H1 (cell line): ENCODE measurements at regions not wholly inside any gene's neighbourhood (a gene's known extent, or its start where the extent isn't known, plus 50 kb on each side); places are given as distances from the start of the nearest gene placed in this dataset.

Experiments
- GABPA ChIP-seq: IDR thresholded peaks from 2 replicates; pipeline ENCODE4 v1.6.1; 2011; ENCODE audit warnings: mild to moderate bottlenecking, low read length, moderate library complexity, borderline replicate concordance; ENCODE audit not compliant: insufficient read depth
- TF ChIP-seq, protein P1 (sequence below): fragments of 300-600 bp; sonication (generic); IDR thresholded peaks from 2 replicates; pipeline ENCODE4 v1.7.1; 2012; ENCODE audit warnings: low read length, moderate library complexity, mild to moderate bottlenecking, inconsistent platforms; ENCODE audit not compliant: insufficient replicate concordance

DNA sequence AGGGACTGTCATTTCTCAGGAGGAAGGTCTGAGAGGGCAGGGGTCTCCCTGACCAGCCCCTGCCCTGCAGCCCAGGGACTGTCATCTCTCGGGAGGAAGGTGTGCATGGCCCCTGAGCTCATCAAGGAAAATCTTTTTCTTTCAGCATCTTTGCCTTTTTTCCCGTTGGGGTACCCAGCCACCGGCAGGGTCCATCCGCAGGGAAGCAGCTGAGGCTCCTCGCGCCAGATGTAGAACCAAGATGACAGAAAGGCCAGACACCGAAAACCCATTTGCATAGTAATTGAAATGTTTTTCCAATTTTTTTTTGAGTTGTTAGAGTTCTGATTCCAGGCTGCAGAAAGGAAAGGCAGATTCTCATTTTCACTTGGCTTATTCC, 613.9 kb downstream of the TBC1D22A start (continued):
- TF ChIP-seq GABPA = no peak
- TF ChIP-seq, protein P1, sequence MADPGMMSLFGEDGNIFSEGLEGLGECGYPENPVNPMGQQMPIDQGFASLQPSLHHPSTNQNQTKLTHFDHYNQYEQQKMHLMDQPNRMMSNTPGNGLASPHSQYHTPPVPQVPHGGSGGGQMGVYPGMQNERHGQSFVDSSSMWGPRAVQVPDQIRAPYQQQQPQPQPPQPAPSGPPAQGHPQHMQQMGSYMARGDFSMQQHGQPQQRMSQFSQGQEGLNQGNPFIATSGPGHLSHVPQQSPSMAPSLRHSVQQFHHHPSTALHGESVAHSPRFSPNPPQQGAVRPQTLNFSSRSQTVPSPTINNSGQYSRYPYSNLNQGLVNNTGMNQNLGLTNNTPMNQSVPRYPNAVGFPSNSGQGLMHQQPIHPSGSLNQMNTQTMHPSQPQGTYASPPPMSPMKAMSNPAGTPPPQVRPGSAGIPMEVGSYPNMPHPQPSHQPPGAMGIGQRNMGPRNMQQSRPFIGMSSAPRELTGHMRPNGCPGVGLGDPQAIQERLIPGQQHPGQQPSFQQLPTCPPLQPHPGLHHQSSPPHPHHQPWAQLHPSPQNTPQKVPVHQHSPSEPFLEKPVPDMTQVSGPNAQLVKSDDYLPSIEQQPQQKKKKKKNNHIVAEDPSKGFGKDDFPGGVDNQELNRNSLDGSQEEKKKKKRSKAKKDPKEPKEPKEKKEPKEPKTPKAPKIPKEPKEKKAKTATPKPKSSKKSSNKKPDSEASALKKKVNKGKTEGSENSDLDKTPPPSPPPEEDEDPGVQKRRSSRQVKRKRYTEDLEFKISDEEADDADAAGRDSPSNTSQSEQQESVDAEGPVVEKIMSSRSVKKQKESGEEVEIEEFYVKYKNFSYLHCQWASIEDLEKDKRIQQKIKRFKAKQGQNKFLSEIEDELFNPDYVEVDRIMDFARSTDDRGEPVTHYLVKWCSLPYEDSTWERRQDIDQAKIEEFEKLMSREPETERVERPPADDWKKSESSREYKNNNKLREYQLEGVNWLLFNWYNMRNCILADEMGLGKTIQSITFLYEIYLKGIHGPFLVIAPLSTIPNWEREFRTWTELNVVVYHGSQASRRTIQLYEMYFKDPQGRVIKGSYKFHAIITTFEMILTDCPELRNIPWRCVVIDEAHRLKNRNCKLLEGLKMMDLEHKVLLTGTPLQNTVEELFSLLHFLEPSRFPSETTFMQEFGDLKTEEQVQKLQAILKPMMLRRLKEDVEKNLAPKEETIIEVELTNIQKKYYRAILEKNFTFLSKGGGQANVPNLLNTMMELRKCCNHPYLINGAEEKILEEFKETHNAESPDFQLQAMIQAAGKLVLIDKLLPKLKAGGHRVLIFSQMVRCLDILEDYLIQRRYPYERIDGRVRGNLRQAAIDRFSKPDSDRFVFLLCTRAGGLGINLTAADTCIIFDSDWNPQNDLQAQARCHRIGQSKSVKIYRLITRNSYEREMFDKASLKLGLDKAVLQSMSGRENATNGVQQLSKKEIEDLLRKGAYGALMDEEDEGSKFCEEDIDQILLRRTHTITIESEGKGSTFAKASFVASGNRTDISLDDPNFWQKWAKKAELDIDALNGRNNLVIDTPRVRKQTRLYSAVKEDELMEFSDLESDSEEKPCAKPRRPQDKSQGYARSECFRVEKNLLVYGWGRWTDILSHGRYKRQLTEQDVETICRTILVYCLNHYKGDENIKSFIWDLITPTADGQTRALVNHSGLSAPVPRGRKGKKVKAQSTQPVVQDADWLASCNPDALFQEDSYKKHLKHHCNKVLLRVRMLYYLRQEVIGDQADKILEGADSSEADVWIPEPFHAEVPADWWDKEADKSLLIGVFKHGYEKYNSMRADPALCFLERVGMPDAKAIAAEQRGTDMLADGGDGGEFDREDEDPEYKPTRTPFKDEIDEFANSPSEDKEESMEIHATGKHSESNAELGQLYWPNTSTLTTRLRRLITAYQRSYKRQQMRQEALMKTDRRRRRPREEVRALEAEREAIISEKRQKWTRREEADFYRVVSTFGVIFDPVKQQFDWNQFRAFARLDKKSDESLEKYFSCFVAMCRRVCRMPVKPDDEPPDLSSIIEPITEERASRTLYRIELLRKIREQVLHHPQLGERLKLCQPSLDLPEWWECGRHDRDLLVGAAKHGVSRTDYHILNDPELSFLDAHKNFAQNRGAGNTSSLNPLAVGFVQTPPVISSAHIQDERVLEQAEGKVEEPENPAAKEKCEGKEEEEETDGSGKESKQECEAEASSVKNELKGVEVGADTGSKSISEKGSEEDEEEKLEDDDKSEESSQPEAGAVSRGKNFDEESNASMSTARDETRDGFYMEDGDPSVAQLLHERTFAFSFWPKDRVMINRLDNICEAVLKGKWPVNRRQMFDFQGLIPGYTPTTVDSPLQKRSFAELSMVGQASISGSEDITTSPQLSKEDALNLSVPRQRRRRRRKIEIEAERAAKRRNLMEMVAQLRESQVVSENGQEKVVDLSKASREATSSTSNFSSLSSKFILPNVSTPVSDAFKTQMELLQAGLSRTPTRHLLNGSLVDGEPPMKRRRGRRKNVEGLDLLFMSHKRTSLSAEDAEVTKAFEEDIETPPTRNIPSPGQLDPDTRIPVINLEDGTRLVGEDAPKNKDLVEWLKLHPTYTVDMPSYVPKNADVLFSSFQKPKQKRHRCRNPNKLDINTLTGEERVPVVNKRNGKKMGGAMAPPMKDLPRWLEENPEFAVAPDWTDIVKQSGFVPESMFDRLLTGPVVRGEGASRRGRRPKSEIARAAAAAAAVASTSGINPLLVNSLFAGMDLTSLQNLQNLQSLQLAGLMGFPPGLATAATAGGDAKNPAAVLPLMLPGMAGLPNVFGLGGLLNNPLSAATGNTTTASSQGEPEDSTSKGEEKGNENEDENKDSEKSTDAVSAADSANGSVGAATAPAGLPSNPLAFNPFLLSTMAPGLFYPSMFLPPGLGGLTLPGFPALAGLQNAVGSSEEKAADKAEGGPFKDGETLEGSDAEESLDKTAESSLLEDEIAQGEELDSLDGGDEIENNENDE = no peak
- TF ChIP-seq, all 59 proteins: peak for 0
